Thymus (tissue), 11 donors: ENCODE measurements at regions not wholly inside any gene's neighbourhood (a gene's known extent, or its start where the extent isn't known, plus 50 kb on each side); places are given as distances from the start of the nearest gene placed in this dataset.

Source experiments
- DNase-seq, 9 donors: peaks; one replicate each; pipeline ENCODE4 v3.0.0-alpha.2; 2013; ENCODE audit warnings: low spot score in 9 of 9, low read depth in 6 of 9, missing footprints in 1 of 9
- H3K27ac ChIP-seq, 2 donors: one replicate each; pipeline ENCODE4 v1.5.1; 2013; ENCODE audit warnings: control low read depth in 1 of 2, low read depth in 1 of 2, low read length in 1 of 2, mild to moderate bottlenecking in 1 of 2, moderate library complexity in 1 of 2
- H3K27me3 ChIP-seq, 2 donors: one replicate each; pipeline ENCODE4 v1.5.1; 2013; ENCODE audit warnings: low read length in 1 of 2; ENCODE audit not compliant: control insufficient read depth in 2 of 2, insufficient read depth in 1 of 2
- H3K36me3 ChIP-seq, 2 donors: one replicate each; pipeline ENCODE4 v1.5.1; 2013; ENCODE audit warnings: low read length in 1 of 2, mild to moderate bottlenecking in 1 of 2, moderate library complexity in 1 of 2; ENCODE audit not compliant: control insufficient read depth in 2 of 2, insufficient read depth in 2 of 2
- H3K4me1 ChIP-seq, 2 donors: one replicate each; pipeline ENCODE4 v1.5.1; 2013; ENCODE audit warnings: low read length in 2 of 2; ENCODE audit not compliant: control insufficient read depth in 2 of 2, insufficient read depth in 2 of 2
- H3K4me3 ChIP-seq, 2 donors: one replicate each; pipeline ENCODE4 v1.5.1; 2013; ENCODE audit warnings: low read length in 2 of 2, control low read depth in 1 of 2, mild to moderate bottlenecking in 1 of 2
- H3K9me3 ChIP-seq, 2 donors: one replicate each; pipeline ENCODE4 v1.5.1; 2013; ENCODE audit warnings: low read length in 1 of 2, mild to moderate bottlenecking in 1 of 2; ENCODE audit not compliant: control insufficient read depth in 2 of 2, insufficient read depth in 1 of 2
- WGBS: extraction: QIAGEN DNeasy Blood & Tissue Kit; methylation state at CpG from one replicate; pipeline ENCODE4 v1.1.7; 2013; 5-methylcytosine and 5-hydroxymethylcytosine counted together
- donor health status: healthy.

DNA sequence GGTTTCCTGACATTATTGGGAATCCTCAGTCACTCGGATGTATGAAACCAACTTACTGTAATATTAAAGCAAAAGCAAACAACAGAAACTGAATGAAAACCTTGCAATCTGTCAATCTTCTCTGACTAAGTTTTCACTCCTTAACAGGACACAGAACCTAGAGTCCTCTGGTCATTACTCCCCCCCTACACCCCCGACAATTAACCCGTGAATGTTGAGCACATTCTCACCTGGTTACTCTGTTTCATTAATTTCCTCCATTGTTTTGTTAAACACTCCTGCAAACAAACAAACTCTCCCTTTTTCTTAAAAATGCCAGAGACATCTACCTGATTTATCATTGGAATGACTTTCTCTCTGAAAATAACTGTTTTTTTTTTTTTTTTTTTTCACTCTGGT is 469.0 kb upstream of the PRKX start:
- WGBS = 74% methylated on average over 3 of the region's 3 CpGs
- no peak for DNase-seq
- H3K4me3 ChIP-seq = no peak overlapping the region

DNA sequence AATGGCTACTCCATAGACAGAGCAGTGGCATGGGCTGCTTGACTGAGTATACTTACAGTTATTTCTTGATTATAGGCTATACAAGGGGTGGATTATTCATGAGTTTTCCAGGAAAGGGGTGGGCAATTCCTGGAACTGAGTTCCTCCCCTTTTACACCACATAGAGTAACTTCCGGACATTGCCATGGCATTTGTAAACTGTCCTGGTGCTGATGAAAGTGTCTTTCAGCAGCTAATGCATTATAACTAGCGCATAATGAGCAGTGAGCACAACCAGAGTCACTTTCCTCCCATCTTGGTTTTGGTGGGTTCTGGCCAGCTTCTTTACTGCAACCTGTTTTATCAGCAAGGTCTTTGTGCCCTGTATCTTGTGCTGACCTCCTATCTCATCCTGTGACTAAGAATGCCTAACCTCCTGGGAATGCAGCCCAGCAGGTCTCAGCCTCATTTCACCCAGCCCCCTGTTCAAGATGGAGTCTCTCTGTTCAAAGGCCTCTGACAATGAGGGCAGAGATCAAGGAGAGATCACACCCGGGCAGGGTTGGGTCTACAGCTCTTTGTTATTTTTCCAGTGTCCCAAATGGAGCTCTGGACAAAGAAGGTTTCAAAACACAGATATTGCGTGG is 468.4 kb upstream of the PRKX start:
- Histone ChIP-seq H3K27me3 (no peaks in the 10 kb centered on the region), H3K36me3 (no peaks in the 10 kb centered on the region), H3K4me3 (no peak overlapping the region), H3K4me1 (no peaks in the 10 kb centered on the region), H3K27ac (no peak overlapping the region), H3K9me3 (no peaks in the 10 kb centered on the region)
- WGBS = 80% methylated on average over 4 of the region's 4 CpGs
- no peak for DNase-seq

More for the DNA sequence above, 469.0 kb upstream of the PRKX start:
- Histone ChIP-seq H3K36me3 (no peaks in the 10 kb centered on the region), H3K4me1 (no peaks in the 10 kb centered on the region), H3K9me3 (no peaks in the 10 kb centered on the region), H3K27ac (no peak overlapping the region), H3K27me3 (no peaks in the 10 kb centered on the region)

DNA sequence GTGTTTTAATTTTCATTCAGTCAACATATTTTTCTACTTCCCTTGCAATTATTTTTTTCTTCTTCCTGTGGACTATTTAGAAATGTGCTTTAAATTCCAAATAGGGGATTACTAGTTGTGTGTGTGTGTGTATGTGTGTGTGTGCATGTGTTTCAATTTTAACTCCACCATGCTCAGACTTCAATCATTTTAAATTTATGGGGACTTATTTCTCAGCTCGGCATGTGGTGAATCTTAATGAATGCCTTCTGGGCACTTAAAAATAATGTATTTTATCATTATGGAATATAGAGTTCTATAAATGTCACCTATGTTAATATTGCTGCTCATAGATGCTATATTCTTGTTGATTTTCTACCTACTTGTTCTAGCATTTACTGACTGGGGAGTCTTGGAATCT is 465.6 kb upstream of the PRKX start:
- Histone ChIP-seq H3K27me3 (no peaks in the 10 kb centered on the region), H3K36me3 (no peaks in the 10 kb centered on the region), H3K4me3 (no peak overlapping the region), H3K27ac (no peak overlapping the region), H3K4me1 (no peaks in the 10 kb centered on the region), H3K9me3 (no peaks in the 10 kb centered on the region)
- WGBS = 89% methylated on average over 1 of the region's 1 CpG
- no peak for DNase-seq

DNA sequence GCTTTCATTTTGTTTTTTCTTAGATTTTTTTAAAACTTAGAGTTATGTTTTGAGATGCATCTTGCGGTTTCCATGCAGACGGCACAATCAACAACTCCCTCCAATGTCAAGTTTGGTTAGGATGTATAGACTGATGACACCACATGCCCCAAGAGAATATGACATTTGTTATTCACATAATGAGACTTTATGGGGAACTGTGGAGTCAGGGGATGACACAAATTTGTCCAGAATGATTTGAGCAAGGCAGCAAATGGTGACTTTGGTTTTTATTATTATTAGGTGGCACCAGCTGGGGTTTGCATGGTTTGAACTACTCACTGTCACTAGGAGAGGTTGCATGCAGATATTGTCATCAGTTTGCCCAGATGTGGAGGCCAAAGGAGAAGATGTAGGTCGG is 461.8 kb upstream of the PRKX start:
- WGBS = 93% methylated on average over 3 of the region's 3 CpGs

DNA sequence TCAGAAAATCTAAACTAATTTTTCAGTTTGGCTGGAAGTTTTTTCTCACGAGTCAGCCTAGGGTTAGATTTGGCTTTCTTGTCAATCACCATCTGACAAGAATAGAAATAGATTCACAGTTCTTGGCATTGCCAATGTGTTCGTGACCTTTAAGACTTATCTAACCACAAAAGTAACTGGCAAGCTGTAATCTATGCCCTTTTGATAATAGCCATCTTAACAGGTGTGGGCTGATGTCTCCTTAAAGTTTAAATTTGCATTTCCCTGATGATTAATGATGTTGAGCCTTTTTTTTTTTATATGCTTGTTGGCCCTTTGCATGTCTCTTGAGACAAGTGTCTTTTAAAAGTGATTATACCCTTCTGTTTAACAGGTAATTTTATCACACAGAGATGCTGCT is 460.3 kb upstream of the PRKX start:
- 83% methylated on average over 2 of the region's 2 CpGs for WGBS
- no peak for DNase-seq
- Histone ChIP-seq H3K4me3 (no peak overlapping the region), H3K27me3 (no peaks in the 10 kb centered on the region), H3K9me3 (no peaks in the 10 kb centered on the region), H3K36me3 (no peaks in the 10 kb centered on the region), H3K4me1 (no peaks in the 10 kb centered on the region), H3K27ac (no peak overlapping the region)

More for the DNA sequence above, 461.8 kb upstream of the PRKX start:
- Histone ChIP-seq H3K36me3 (no peaks in the 10 kb centered on the region), H3K4me3 (no peak overlapping the region), H3K27ac (no peak overlapping the region), H3K9me3 (no peaks in the 10 kb centered on the region), H3K4me1 (no peaks in the 10 kb centered on the region), H3K27me3 (no peaks in the 10 kb centered on the region)
- DNase-seq = no peak

DNA sequence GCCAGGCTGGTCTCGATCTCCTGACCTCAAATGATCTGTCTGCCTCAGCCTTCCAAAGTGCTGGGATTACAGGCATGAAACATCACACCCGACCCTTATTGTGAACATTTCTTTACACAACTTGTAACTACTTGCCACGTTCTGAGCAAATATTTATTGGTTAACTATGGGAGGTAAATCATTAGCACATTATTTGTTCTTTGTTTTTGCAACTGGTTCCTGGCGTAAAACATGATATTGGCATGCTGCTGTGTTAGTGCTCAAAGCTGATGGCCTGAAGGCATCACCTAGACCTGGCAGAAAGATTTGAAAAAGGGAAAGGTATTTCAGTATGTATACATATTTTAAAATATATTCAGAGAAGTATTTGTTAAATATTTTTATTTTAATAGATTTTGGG is 438.3 kb upstream of the PRKX start:
- H3K4me3 ChIP-seq = no peak overlapping the region
- no peak for DNase-seq
- H3K4me1 ChIP-seq = no peaks in the 10 kb centered on the region
- H3K9me3 ChIP-seq = no peaks in the 10 kb centered on the region
- no peaks in the 10 kb centered on the region for H3K36me3 ChIP-seq
- H3K27ac ChIP-seq = no peak overlapping the region
- 77% methylated on average over 4 of the region's 4 CpGs for WGBS
- H3K27me3 ChIP-seq = no peaks in the 10 kb centered on the region

DNA sequence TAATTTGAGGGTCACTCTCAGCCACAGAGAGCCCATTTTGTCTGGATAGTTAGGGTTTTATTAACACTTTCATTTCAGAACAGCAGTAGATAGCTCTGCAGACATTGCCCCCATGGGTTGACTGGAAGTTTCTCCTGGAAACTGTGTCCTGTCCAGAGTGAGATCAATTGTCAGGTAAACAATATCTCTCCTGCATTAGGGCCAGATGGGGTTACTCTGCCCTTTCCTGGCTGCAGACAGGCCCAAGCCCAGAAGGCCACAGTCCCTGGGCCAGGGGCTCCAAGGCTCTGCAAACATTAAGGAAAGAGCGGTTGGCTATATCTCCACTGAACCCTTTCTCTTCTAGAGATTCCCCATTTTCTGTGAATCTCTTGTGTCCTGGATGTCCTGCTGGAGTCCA is 436.8 kb upstream of the PRKX start:
- no peak overlapping the region for H3K4me3 ChIP-seq
- H3K4me1 ChIP-seq = no peaks in the 10 kb centered on the region
- no peaks in the 10 kb centered on the region for H3K27me3 ChIP-seq
- H3K27ac ChIP-seq = no peak overlapping the region
- DNase-seq = no peak
- no peaks in the 10 kb centered on the region for H3K9me3 ChIP-seq
- no peaks in the 10 kb centered on the region for H3K36me3 ChIP-seq
- 93% methylated on average over 1 of the region's 1 CpG for WGBS

DNA sequence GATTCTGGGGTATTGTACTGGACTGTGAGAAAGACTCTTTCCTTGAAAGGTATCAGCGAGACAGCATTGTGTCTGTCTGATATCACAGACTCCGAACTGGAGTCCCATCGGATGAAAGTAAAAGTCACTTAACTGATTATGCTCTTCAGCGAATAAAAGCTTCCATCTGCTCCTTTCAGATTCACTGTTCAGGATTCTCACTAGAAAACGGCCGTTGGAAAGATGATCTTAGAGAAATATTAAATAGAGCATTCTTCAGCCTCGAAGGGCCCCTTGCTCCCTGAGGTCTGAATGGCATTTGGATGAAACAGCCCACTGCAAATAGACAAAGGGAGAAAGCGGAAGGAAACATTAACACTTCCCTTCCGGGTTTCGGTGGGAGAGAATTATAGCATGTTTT is 416.2 kb upstream of the PRKX start:
- H3K4me1 ChIP-seq = no peaks in the 10 kb centered on the region
- WGBS = 54% methylated on average over 10 of the region's 10 CpGs
- H3K36me3 ChIP-seq = no peaks in the 10 kb centered on the region
- H3K27me3 ChIP-seq = no peaks in the 10 kb centered on the region
- H3K9me3 ChIP-seq = no peaks in the 10 kb centered on the region
- no peak for DNase-seq
- H3K4me3 ChIP-seq = no peak overlapping the region
- H3K27ac ChIP-seq = no peak overlapping the region

DNA sequence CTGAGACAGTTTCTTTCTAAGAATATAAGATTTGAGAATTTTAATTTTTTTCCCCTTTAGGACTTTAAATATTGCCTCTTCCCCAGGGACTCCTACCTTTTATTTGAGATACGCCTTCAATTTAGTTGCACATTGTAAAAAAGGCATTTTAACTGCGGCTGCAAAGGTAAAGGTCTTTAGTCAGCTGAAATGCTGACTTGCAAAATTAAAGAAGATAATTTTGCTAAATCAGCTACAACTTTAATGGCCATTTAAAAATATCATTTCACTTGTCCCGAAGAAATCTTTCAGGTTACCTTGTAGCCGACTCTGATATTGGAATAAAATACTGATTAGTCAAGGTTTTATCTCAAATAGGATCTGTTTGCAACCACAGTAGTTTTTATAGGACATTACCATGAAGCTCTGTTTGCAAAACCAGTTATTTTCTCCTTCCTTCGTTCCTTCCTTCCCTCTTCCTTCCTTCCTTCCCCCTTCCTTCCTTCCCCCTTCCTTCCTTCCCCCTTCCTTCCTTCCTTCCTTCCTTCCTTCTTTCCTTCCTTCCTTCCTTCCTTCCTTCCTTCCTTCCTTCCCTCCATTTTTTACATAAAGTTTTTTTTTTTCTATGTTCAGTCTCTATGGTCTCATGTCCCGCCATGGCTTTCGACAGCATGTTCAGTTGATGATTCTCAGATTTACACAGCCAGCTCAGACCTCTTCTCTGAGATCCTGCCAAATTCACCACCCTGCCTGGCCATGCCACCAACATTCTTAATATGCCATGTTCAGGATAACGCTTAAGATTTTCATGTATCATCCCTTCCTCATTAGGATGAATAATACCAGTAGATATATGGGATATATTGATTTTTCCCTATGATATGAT is 405.4 kb upstream of the PRKX start:
- H3K27ac ChIP-seq = no peak overlapping the region
- no peaks in the 10 kb centered on the region for H3K9me3 ChIP-seq
- H3K36me3 ChIP-seq = no peaks in the 10 kb centered on the region
- 92% methylated on average over 8 of the region's 8 CpGs for WGBS
- no peaks in the 10 kb centered on the region for H3K4me1 ChIP-seq
- H3K4me3 ChIP-seq = no peak overlapping the region
- no peak for DNase-seq
- H3K27me3 ChIP-seq = no peaks in the 10 kb centered on the region
